Brain microvascular endothelial cell (primary cell): ENCODE measurements at regions not wholly inside any gene's neighbourhood (a gene's known extent, or its start where the extent isn't known, plus 50 kb on each side); places are given as distances from the start of the nearest gene placed in this dataset.
A peak's percentile ranks its signal among the peaks of the same experiment; 100 is the strongest.

Source experiments
- DNase-seq: peaks from one replicate; pipeline ENCODE4 v3.0.0-alpha.2; 2020
- H3K27ac ChIP-seq: fragments of 250-450 bp; sonication (Bioruptor Pico); 2 replicates; pipeline ENCODE4 v1.5.1; 2020; ENCODE audit warnings: mild to moderate bottlenecking, moderate library complexity
- H3K27me3 ChIP-seq: fragments of 250-450 bp; sonication (Bioruptor Pico); replicated peaks from 2 replicates; pipeline ENCODE4 v1.5.1; 2020; ENCODE audit warnings: mild to moderate bottlenecking
- H3K36me3 ChIP-seq: fragments of 250-450 bp; sonication (Bioruptor Pico); replicated peaks from 2 replicates; pipeline ENCODE4 v1.5.1; 2020; ENCODE audit warnings: mild to moderate bottlenecking
- H3K4me3 ChIP-seq: 2 replicates; pipeline ENCODE4 v1.5.1; 2011; ENCODE audit warnings: low read depth, mild to moderate bottlenecking, control low read depth, low read length, moderate library complexity
- in situ Hi-C: cut with HindIII; loops from 2 replicates; pipeline ENCODE4 v1.10.0; 2017; ENCODE audit warnings: low sequenced_read_pairs, low pct_ligation_motif_present
- TF ChIP-seq, protein P1 (sequence below): IDR thresholded peaks from 2 replicates; pipeline ENCODE4 v1.5.1; 2011; ENCODE audit warnings: low read depth, mild to moderate bottlenecking, moderate library complexity, low read length, control low read depth, inconsistent platforms; ENCODE audit errors: missing control alignments

DNA sequence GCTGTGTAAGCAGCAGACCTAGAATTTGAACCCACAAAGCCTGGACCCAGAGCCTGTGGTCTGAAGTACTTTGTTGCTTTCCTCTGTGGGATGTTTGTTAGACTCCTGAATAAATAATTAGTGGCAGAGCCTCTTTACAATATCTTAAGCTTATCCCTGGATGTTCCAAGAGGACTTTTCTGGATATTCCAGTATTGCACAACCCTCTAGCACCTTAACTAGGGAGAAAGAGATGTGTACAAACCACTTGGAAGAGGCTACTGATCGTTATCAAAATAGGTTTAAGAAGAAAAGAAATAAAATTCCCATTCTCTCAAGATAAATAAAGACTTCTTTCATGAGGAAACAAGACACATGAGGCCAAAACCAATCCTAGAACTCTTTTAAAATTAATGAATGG is 632.4 kb downstream of the CDH11 start:
- TF ChIP-seq, protein P1, sequence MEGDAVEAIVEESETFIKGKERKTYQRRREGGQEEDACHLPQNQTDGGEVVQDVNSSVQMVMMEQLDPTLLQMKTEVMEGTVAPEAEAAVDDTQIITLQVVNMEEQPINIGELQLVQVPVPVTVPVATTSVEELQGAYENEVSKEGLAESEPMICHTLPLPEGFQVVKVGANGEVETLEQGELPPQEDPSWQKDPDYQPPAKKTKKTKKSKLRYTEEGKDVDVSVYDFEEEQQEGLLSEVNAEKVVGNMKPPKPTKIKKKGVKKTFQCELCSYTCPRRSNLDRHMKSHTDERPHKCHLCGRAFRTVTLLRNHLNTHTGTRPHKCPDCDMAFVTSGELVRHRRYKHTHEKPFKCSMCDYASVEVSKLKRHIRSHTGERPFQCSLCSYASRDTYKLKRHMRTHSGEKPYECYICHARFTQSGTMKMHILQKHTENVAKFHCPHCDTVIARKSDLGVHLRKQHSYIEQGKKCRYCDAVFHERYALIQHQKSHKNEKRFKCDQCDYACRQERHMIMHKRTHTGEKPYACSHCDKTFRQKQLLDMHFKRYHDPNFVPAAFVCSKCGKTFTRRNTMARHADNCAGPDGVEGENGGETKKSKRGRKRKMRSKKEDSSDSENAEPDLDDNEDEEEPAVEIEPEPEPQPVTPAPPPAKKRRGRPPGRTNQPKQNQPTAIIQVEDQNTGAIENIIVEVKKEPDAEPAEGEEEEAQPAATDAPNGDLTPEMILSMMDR = no peak
- H3K36me3 ChIP-seq = no peaks in the 10 kb centered on the region
- no peak for DNase-seq
- in situ Hi-C loops = no loop called here
- H3K4me3 ChIP-seq = no peak overlapping the region
- H3K27me3 ChIP-seq = no peaks in the 10 kb centered on the region
- H3K27ac ChIP-seq = no peak overlapping the region

DNA sequence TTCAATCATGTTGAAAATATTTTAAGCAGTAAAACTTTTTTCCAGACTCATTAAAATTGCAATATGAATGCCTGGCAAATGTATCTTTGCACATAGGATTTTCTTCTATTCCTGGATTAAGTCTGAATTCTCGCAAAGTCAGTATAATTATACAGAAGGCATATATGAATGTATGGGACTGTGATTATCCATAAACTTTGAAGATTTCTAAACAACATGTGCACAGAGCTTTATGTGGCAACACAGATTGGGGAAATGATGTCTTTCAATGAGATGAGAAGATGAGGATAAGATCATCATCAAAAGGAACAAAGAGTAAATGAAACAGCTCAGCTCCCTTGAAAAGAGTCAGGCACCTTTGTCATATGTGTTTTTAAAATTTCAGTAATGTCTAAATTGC is 635.3 kb downstream of the CDH11 start:
- Histone ChIP-seq H3K27ac (no peak overlapping the region), H3K27me3 (no peaks in the 10 kb centered on the region), H3K4me3 (no peak overlapping the region), H3K36me3 (no peaks in the 10 kb centered on the region)
- in situ Hi-C loops = no loop called here
- DNase-seq = no peak
- TF ChIP-seq, protein P1 = no peak

DNA sequence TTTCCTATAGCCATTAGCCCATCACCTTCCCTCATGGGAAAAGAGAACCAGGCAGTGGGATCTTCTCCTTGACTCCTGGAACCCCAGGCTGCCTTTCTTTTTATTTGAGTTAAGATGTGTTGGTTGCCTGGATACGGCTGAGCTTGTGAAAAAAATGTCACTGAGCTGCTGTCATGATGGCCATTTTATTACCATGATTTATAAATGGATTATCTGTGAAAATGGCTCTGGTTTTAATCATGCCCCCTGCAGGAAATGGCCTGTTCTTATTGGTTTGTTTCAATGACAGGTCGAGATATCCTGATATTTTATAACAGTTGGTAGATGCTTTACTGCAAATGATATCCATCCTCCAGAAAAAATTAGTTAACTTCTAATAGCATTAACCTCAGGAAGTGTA is 640.4 kb downstream of the CDH11 start:
- no peaks in the 10 kb centered on the region for H3K36me3 ChIP-seq
- no peak overlapping the region for H3K4me3 ChIP-seq
- H3K27me3 ChIP-seq = no peaks in the 10 kb centered on the region
- no peak for DNase-seq
- in situ Hi-C loops = no loop called here
- TF ChIP-seq, protein P1 = no peak
- no peak overlapping the region for H3K27ac ChIP-seq

DNA sequence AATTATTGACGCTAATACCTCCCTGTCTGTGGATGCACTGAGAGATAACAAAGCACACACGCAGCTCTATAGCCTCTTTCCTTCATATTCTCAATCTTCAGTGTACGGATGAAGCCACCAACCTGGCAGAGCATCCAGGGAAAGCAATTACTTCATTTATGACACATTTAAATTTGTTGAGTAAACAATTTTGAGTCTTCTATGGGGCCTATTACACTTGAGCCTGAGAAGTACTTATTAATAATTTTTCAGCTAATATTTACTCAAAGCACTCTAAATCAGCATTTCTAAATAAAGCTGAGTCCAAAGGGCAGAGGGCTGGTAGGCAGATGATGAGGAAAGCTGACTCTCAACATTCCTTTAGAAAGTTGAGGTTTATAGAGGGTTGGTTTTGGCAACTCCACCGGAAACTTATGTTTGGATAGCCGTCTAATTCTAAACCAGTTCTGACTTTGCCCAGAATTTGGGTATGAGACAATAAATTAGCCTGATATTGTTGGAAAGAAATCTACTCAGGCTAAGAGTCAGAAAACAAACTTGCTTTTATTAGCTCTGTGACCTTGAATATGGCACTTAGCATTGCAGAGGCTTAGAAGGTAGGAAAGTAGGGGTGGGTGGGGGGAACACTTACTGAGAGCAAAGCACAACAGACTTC is 643.5 kb downstream of the CDH11 start:
- H3K27me3 ChIP-seq = no peaks in the 10 kb centered on the region
- TF ChIP-seq, protein P1 = no peak
- H3K36me3 ChIP-seq = no peaks in the 10 kb centered on the region
- H3K4me3 ChIP-seq = no peak overlapping the region
- in situ Hi-C loops = no loop called here
- peak overlapping the region; percentile 58 for H3K27ac ChIP-seq
- peak; percentile 81 for DNase-seq

DNA sequence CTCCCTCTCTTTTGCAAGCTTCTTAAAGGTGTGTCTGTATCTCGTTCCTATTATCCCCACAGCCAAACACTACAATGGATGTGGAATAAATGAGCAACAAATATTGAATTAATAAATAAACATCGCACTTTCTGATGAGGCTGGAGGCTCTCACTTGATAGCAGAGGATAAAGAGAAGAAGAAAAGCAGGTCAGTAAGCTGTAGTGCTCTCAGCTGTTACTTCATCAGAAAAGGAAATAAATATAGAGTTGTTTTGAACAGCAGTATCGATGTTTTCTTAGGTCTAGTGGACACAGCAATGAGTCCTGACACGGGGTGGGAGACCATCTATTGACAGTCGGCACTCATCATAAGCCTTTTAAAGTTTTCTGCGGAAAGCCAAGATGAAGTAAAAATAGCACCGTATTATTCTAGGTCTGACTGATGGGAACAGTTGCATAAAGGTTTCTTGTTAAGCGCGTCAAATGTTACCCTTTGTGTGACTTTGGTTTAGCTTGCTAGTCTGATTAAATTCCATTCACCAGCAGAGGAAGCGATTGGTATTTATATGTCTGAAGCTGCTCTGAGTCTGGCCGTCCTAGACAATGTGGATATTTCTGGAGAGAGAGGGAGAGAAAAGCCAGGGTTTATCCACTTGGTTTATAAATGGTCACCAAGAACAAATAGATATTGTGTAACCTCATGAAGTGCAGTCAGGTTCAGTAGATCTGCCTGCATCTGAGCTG is 646.1 kb downstream of the CDH11 start:
- no peaks in the 10 kb centered on the region for H3K27me3 ChIP-seq
- in situ Hi-C loops = no loop called here
- TF ChIP-seq, protein P1 = no peak
- peak overlapping the region; percentile 84 for H3K27ac ChIP-seq
- no peaks in the 10 kb centered on the region for H3K36me3 ChIP-seq
- H3K4me3 ChIP-seq = no peak overlapping the region
- peak; percentile 91 for DNase-seq
